ENCODE measurements at regions not wholly inside any gene's neighbourhood (a gene's known extent, or its start where the extent isn't known, plus 50 kb on each side); places are given as distances from the start of the nearest gene placed in this dataset.

GRCh38 chr14:29102266-29102665, 335.7 kb downstream of the FOXG1 start:
- Histone ChIP-seq H3K4ac (ENCODE audit: low read depth, low read length) (no peak overlapping the region), H3K36me3 (ENCODE audit: control insufficient read depth in 1 of 2, insufficient read depth in 2 of 2, low read length in 2 of 2) (no peaks in the 10 kb centered on the region), H3K9ac (ENCODE audit: low read length) (no peak overlapping the region), H3K14ac (ENCODE audit: low read length) (no peak overlapping the region), H3K23ac (ENCODE audit: low read length) (no peak overlapping the region), H3K9me3 (ENCODE audit: insufficient read depth, low read depth, low read length) (no peaks in the 10 kb centered on the region), H3K79me2 (ENCODE audit: control insufficient read depth, insufficient read depth, low read length, poor library complexity) (no peaks in the 10 kb centered on the region), H3K4me1 (ENCODE audit: control insufficient read depth in 1 of 2, insufficient read depth in 2 of 2, low read length in 2 of 2) (no peaks in the 10 kb centered on the region), H4K91ac (ENCODE audit: low read depth, low read length) (no peak overlapping the region), H3K79me1 (ENCODE audit: low read length) (no peaks in the 10 kb centered on the region), H2BK5ac (ENCODE audit: low read depth, low read length, poor library complexity) (no peak overlapping the region), H4K12ac (ENCODE audit: low read depth, low read length) (no peak overlapping the region), H3K27me3 (ENCODE audit: insufficient read depth, low read length) (no peaks in the 10 kb centered on the region), H3K27ac (ENCODE audit: low read depth, low read length) (no peak overlapping the region), H2AK5ac (ENCODE audit: low read length) (no peak overlapping the region), H2AFZ (ENCODE audit: insufficient read depth, low read length, poor library complexity) (no peak overlapping the region), H2BK120ac (ENCODE audit: insufficient read depth, low read length, poor library complexity) (no peak overlapping the region), H3K4me2 (ENCODE audit: low read length) (no peak overlapping the region), H3K18ac (ENCODE audit: low read length) (no peak overlapping the region), H3K4me3 (ENCODE audit: low read depth, low read length) (no peak overlapping the region), H4K8ac (ENCODE audit: low read depth, low read length) (no peak overlapping the region), H2BK12ac (ENCODE audit: low read length) (no peak overlapping the region)
- no peak for DNase-seq
- no CpG with 5 or more reads among the region's 7 CpGs for WGBS (ENCODE audit: extremely low coverage, insufficient coverage, insufficient read length)

GRCh38 chr14:29102996-29103395, 336.4 kb downstream of the FOXG1 start:
- Histone ChIP-seq H3K4me3 (ENCODE audit: low read depth, low read length) (no peak overlapping the region), H3K79me2 (ENCODE audit: control insufficient read depth, insufficient read depth, low read length, poor library complexity) (no peaks in the 10 kb centered on the region), H3K9me3 (ENCODE audit: insufficient read depth, low read depth, low read length) (no peaks in the 10 kb centered on the region), H2AK5ac (ENCODE audit: low read length) (no peak overlapping the region), H2BK5ac (ENCODE audit: low read depth, low read length, poor library complexity) (no peak overlapping the region), H3K4me2 (ENCODE audit: low read length) (no peak overlapping the region), H2BK12ac (ENCODE audit: low read length) (no peak overlapping the region), H4K8ac (ENCODE audit: low read depth, low read length) (no peak overlapping the region), H3K27ac (ENCODE audit: low read depth, low read length) (no peak overlapping the region), H3K27me3 (ENCODE audit: insufficient read depth, low read length) (no peaks in the 10 kb centered on the region), H3K4me1 (ENCODE audit: control insufficient read depth in 1 of 2, insufficient read depth in 2 of 2, low read length in 2 of 2) (no peaks in the 10 kb centered on the region), H4K12ac (ENCODE audit: low read depth, low read length) (no peak overlapping the region), H3K79me1 (ENCODE audit: low read length) (no peaks in the 10 kb centered on the region), H2AFZ (ENCODE audit: insufficient read depth, low read length, poor library complexity) (no peak overlapping the region), H4K91ac (ENCODE audit: low read depth, low read length) (no peak overlapping the region), H3K36me3 (ENCODE audit: control insufficient read depth in 1 of 2, insufficient read depth in 2 of 2, low read length in 2 of 2) (no peaks in the 10 kb centered on the region), H3K18ac (ENCODE audit: low read length) (no peak overlapping the region), H3K23ac (ENCODE audit: low read length) (no peak overlapping the region), H3K9ac (ENCODE audit: low read length) (no peak overlapping the region), H3K4ac (ENCODE audit: low read depth, low read length) (no peak overlapping the region), H2BK120ac (ENCODE audit: insufficient read depth, low read length, poor library complexity) (no peak overlapping the region), H3K14ac (ENCODE audit: low read length) (no peak overlapping the region)
- no CpG with 5 or more reads among the region's 2 CpGs for WGBS (ENCODE audit: extremely low coverage, insufficient coverage, insufficient read length)
- no peak for DNase-seq

GRCh38 chr14:29108908-29109307, 342.3 kb downstream of the FOXG1 start:
- no peak overlapping the region for H2BK12ac ChIP-seq (ENCODE audit: low read length)
- H4K91ac ChIP-seq (ENCODE audit: low read depth, low read length) = no peak overlapping the region
- H3K4me3 ChIP-seq (ENCODE audit: low read depth, low read length) = no peak overlapping the region
- no peak overlapping the region for H3K27ac ChIP-seq (ENCODE audit: low read depth, low read length)
- H3K4me1 ChIP-seq (ENCODE audit: control insufficient read depth in 1 of 2, insufficient read depth in 2 of 2, low read length in 2 of 2) = no peaks in the 10 kb centered on the region
- H3K18ac ChIP-seq (ENCODE audit: low read length) = no peak overlapping the region
- H3K4ac ChIP-seq (ENCODE audit: low read depth, low read length) = no peak overlapping the region
- H2BK120ac ChIP-seq (ENCODE audit: insufficient read depth, low read length, poor library complexity) = no peak overlapping the region
- H3K9me3 ChIP-seq (ENCODE audit: insufficient read depth, low read depth, low read length) = no peaks in the 10 kb centered on the region
- H3K23ac ChIP-seq (ENCODE audit: low read length) = no peak overlapping the region
- no peaks in the 10 kb centered on the region for H3K27me3 ChIP-seq (ENCODE audit: insufficient read depth, low read length)
- no peak overlapping the region for H2AFZ ChIP-seq (ENCODE audit: insufficient read depth, low read length, poor library complexity)
- H3K4me2 ChIP-seq (ENCODE audit: low read length) = no peak overlapping the region
- no peak overlapping the region for H4K12ac ChIP-seq (ENCODE audit: low read depth, low read length)
- no peaks in the 10 kb centered on the region for H3K79me1 ChIP-seq (ENCODE audit: low read length)
- H3K9ac ChIP-seq (ENCODE audit: low read length) = no peak overlapping the region
- H3K36me3 ChIP-seq (ENCODE audit: control insufficient read depth in 1 of 2, insufficient read depth in 2 of 2, low read length in 2 of 2) = no peaks in the 10 kb centered on the region
- no peaks in the 10 kb centered on the region for H3K79me2 ChIP-seq (ENCODE audit: control insufficient read depth, insufficient read depth, low read length, poor library complexity)
- WGBS (ENCODE audit: extremely low coverage, insufficient coverage, insufficient read length) = 100% methylated on average over 1 of the region's 1 CpG
- no peak for DNase-seq
- no peak overlapping the region for H2BK5ac ChIP-seq (ENCODE audit: low read depth, low read length, poor library complexity)
- H2AK5ac ChIP-seq (ENCODE audit: low read length) = no peak overlapping the region
- no peak overlapping the region for H4K8ac ChIP-seq (ENCODE audit: low read depth, low read length)
- H3K14ac ChIP-seq (ENCODE audit: low read length) = no peak overlapping the region

GRCh38 chr14:29109589-29109988, 343.0 kb downstream of the FOXG1 start:
- Histone ChIP-seq H4K91ac (ENCODE audit: low read depth, low read length) (no peak overlapping the region), H3K79me2 (ENCODE audit: control insufficient read depth, insufficient read depth, low read length, poor library complexity) (no peaks in the 10 kb centered on the region), H3K4me1 (ENCODE audit: control insufficient read depth in 1 of 2, insufficient read depth in 2 of 2, low read length in 2 of 2) (no peaks in the 10 kb centered on the region), H3K4me3 (ENCODE audit: low read depth, low read length) (no peak overlapping the region), H3K36me3 (ENCODE audit: control insufficient read depth in 1 of 2, insufficient read depth in 2 of 2, low read length in 2 of 2) (no peaks in the 10 kb centered on the region), H3K27me3 (ENCODE audit: insufficient read depth, low read length) (no peaks in the 10 kb centered on the region), H3K14ac (ENCODE audit: low read length) (no peak overlapping the region), H3K4me2 (ENCODE audit: low read length) (no peak overlapping the region), H2BK5ac (ENCODE audit: low read depth, low read length, poor library complexity) (no peak overlapping the region), H3K79me1 (ENCODE audit: low read length) (no peaks in the 10 kb centered on the region), H3K18ac (ENCODE audit: low read length) (no peak overlapping the region), H3K23ac (ENCODE audit: low read length) (no peak overlapping the region), H4K8ac (ENCODE audit: low read depth, low read length) (no peak overlapping the region), H2AK5ac (ENCODE audit: low read length) (no peak overlapping the region), H3K9ac (ENCODE audit: low read length) (no peak overlapping the region), H2AFZ (ENCODE audit: insufficient read depth, low read length, poor library complexity) (no peak overlapping the region), H3K9me3 (ENCODE audit: insufficient read depth, low read depth, low read length) (no peaks in the 10 kb centered on the region), H2BK12ac (ENCODE audit: low read length) (no peak overlapping the region), H3K27ac (ENCODE audit: low read depth, low read length) (no peak overlapping the region), H2BK120ac (ENCODE audit: insufficient read depth, low read length, poor library complexity) (no peak overlapping the region), H4K12ac (ENCODE audit: low read depth, low read length) (no peak overlapping the region), H3K4ac (ENCODE audit: low read depth, low read length) (no peak overlapping the region)
- DNase-seq = no peak
- WGBS (ENCODE audit: extremely low coverage, insufficient coverage, insufficient read length) = no CpG with 5 or more reads among the region's 1 CpG
